Lower lobe of right lung (tissue), 2 donors: ENCODE measurements at regions not wholly inside any gene's neighbourhood (a gene's known extent, or its start where the extent isn't known, plus 50 kb on each side); places are given as distances from the start of the nearest gene placed in this dataset.

Experiments
- ATAC-seq, 2 donors: fragments of 200-7000 bp; cut with Tn5 transposase; one replicate each; pipeline ENCODE4 v1.9.1; 2020 to 2022; ENCODE audit warnings: mild to moderate bottlenecking in 2 of 2, moderate library complexity in 2 of 2
- DNase-seq: peaks from one replicate; pipeline ENCODE4 v3.0.0-alpha.2; 2020
- H3K27ac ChIP-seq: fragments of 200-600 bp; one replicate; pipeline ENCODE4 v1.8.0; 2022
- H3K27me3 ChIP-seq: fragments of 200-600 bp; one replicate; pipeline ENCODE4 v1.8.0; 2022; ENCODE audit warnings: low read depth
- H3K36me3 ChIP-seq: fragments of 200-600 bp; one replicate; pipeline ENCODE4 v1.8.0; 2022; ENCODE audit warnings: mild to moderate bottlenecking
- H3K4me1 ChIP-seq: fragments of 200-600 bp; one replicate; pipeline ENCODE4 v1.8.0; 2022
- H3K4me3 ChIP-seq: fragments of 200-600 bp; one replicate; pipeline ENCODE4 v1.8.0; 2022; ENCODE audit warnings: mild to moderate bottlenecking
- H3K9me3 ChIP-seq: fragments of 200-600 bp; one replicate; pipeline ENCODE4 v1.8.0; 2022
- intact Hi-C: fragments of 100-400 bp; cut with DNase I; formaldehyde crosslinking; loops from one replicate; pipeline ENCODE4 v1.11.0; 2022
- TF ChIP-seq, protein P1 (sequence below): fragments of 200-600 bp; IDR thresholded peaks from one replicate; pipeline ENCODE4 v1.8.0; 2022; ENCODE audit warnings: antibody characterized with exemption, mild to moderate bottlenecking
- donor health status: DM: no; HTN: yes; CAD: no; lungs with severe emphysema.

DNA sequence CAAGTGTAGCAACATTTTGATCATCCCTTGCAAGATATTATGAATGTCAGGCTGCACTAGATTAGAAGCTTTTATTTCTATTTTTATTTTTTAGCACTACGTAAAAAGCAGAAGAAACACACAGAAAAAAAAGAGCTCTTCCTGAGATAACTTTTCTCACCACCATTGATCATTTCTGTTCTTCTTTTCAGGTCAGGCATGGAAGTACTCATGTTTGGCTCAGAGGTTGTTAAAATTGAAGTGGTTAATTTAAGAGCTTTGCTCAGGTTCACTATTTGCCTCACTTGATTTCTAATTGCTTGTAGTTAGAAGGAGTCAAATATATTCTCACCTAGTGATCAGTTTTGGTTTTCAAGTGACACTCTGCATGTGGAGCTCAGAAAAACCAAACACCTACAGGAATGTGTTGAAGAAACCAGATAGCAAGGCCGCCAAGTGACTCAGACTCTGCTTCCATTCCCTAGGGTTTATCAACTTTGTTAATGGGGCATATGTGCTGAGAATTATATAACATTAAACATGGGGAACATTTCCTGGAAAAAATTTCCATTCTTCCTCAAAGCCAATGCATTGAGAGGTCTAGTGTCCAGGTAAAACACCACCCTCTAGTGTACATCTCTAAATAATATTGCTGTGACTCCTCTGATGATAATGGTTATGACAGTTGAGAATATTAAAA is 679.8 kb downstream of the CETN3 start:
- ATAC-seq = no peak
- Histone ChIP-seq H3K36me3 (no peaks in the 10 kb centered on the region), H3K4me3 (no peak overlapping the region), H3K4me1 (no peaks in the 10 kb centered on the region), H3K27me3 (no peaks in the 10 kb centered on the region), H3K27ac (no peak overlapping the region), H3K9me3 (no peaks in the 10 kb centered on the region)
- intact Hi-C loops = no loop called here
- no peak for DNase-seq
- TF ChIP-seq, protein P1, sequence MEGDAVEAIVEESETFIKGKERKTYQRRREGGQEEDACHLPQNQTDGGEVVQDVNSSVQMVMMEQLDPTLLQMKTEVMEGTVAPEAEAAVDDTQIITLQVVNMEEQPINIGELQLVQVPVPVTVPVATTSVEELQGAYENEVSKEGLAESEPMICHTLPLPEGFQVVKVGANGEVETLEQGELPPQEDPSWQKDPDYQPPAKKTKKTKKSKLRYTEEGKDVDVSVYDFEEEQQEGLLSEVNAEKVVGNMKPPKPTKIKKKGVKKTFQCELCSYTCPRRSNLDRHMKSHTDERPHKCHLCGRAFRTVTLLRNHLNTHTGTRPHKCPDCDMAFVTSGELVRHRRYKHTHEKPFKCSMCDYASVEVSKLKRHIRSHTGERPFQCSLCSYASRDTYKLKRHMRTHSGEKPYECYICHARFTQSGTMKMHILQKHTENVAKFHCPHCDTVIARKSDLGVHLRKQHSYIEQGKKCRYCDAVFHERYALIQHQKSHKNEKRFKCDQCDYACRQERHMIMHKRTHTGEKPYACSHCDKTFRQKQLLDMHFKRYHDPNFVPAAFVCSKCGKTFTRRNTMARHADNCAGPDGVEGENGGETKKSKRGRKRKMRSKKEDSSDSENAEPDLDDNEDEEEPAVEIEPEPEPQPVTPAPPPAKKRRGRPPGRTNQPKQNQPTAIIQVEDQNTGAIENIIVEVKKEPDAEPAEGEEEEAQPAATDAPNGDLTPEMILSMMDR = no peak

DNA sequence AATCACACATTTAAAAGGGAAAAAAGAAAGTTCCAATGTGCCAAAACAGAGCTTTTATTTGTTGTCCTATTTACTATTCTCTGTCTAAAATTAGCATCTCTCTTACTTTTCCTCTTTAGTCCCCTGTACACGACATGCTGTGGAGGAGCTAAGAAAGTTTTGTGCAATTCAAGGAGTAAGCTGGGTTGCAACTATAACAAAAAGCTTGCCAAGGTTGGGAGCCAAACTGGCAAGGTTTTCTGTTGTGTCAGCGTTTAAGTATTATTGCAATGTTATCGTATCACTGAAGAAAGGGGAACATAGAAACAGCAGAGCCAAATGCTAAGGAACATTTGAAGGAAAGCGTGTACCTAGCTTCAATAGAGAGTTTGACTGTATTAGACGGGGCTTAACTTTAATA is 680.8 kb downstream of the CETN3 start:
- ATAC-seq (no peak), DNase-seq (no peak)
- Histone ChIP-seq H3K27me3 (no peaks in the 10 kb centered on the region), H3K4me1 (no peaks in the 10 kb centered on the region), H3K36me3 (no peaks in the 10 kb centered on the region), H3K27ac (no peak overlapping the region), H3K9me3 (no peaks in the 10 kb centered on the region), H3K4me3 (no peak overlapping the region)
- intact Hi-C loops = no loop called here
- TF ChIP-seq, protein P1 = no peak

DNA sequence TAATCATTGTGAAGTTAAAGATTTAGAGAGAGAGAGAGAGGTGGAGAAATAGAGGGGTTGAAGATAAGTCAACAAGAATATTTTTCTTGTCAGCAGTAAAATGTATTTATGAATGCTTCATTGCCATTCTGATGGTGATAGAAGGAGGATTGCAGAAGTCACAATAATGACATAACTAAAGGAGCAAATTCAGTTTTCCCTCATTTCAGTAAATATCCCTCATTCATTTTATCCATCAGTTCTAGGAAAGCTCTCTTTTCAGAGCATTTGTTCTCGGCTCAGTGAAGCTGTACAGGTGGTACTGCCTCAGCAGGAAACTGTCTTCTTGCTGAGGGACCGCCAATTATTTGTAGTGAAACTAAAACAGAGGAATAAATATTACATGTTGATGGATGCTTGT is 681.4 kb downstream of the CETN3 start:
- ATAC-seq = no peak
- intact Hi-C loops = no loop called here
- Histone ChIP-seq H3K4me3 (no peak overlapping the region), H3K4me1 (no peaks in the 10 kb centered on the region), H3K36me3 (no peaks in the 10 kb centered on the region), H3K9me3 (no peaks in the 10 kb centered on the region), H3K27me3 (no peaks in the 10 kb centered on the region), H3K27ac (no peak overlapping the region)
- DNase-seq = no peak
- TF ChIP-seq, protein P1 = no peak

DNA sequence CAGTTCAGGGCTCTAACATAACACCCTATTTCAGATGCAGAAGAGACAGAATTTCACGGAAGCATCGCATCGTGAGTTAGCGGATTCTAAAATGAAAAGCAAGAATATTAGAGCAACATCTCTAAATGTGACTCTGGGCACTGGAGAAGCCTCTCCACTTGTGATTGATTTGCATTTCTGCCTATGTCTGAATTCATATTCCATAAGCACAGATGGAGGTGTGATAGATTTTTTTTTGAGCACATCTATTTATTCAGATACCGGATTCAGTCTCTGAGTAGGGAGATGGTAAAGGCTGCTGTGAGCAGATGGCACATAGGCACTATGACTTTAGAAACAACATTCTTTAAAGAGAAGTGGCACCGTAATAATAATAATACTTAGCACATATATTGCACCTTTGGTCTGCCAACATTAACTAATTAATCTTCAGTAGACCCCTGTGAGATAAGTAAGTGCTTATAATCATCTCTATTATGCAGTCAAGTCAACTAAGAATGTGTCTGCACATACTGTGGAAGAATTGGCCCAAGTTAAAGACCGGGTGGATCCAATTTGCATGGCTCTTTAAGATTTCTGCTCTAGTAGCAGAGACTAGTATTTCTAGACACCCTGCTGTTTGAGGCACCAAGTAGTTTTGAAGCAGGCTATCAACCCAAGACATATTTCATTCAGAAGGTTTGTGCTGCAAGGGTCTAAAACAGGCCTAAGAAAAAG is 685.0 kb downstream of the CETN3 start:
- DNase-seq = no peak
- ATAC-seq = no peak
- intact Hi-C loops = no loop called here

DNA sequence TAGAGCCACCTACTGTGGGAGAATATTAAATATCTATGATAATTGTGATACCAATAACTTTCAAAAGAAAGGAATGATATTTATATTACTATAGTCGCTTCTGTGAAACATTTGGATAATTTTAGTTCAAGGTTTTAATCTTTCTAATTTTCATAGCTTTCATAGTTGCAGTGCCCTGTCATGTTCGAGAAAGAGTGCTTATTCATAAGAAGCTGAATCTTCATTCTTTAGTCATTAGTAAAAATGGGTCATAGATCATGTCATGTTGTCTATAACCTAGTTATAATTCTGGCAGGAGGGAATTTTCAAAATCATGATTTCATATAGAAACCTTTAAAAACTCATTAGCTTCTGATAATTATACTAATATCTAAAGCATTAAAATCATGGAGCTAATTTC is 685.6 kb downstream of the CETN3 start:
- no peaks in the 10 kb centered on the region for H3K27me3 ChIP-seq
- H3K4me1 ChIP-seq = no peaks in the 10 kb centered on the region
- TF ChIP-seq, protein P1 = no peak
- no peaks in the 10 kb centered on the region for H3K9me3 ChIP-seq
- no peak overlapping the region for H3K4me3 ChIP-seq
- intact Hi-C loops = no loop called here
- H3K27ac ChIP-seq = no peak overlapping the region
- DNase-seq = no peak
- no peaks in the 10 kb centered on the region for H3K36me3 ChIP-seq
- ATAC-seq = no peak

More for the DNA sequence above, 685.0 kb downstream of the CETN3 start:
- H3K27me3 ChIP-seq = no peaks in the 10 kb centered on the region
- TF ChIP-seq, protein P1 = no peak
- no peaks in the 10 kb centered on the region for H3K9me3 ChIP-seq
- no peak overlapping the region for H3K4me3 ChIP-seq
- no peak overlapping the region for H3K27ac ChIP-seq
- H3K4me1 ChIP-seq = no peaks in the 10 kb centered on the region
- H3K36me3 ChIP-seq = no peaks in the 10 kb centered on the region
